Sigmoid colon (tissue), 6 donors: ENCODE measurements at regions not wholly inside any gene's neighbourhood (a gene's known extent, or its start where the extent isn't known, plus 50 kb on each side); places are given as distances from the start of the nearest gene placed in this dataset.

Experiments used
- DNase-seq: peaks from one replicate; pipeline ENCODE4 v3.0.0-alpha.2; 2019
- H3K27ac ChIP-seq, 4 donors: fragments of 200-600 bp; sonication (generic); one replicate each; pipeline ENCODE4 v1.5.1; 2016 to 2019; ENCODE audit warnings: mild to moderate bottlenecking in 1 of 4
- H3K27me3 ChIP-seq, 3 donors: fragments of 200-600 bp; sonication (generic); one replicate each; pipeline ENCODE4 v1.5.1; 2019; ENCODE audit warnings: mild to moderate bottlenecking in 1 of 3
- H3K36me3 ChIP-seq, 4 donors: fragments of 200-600 bp; sonication (generic); one replicate each; pipeline ENCODE4 v1.5.1; 2016 to 2019
- H3K4me1 ChIP-seq, 4 donors: fragments of 200-600 bp; sonication (generic); one replicate each; pipeline ENCODE4 v1.5.1; 2017 to 2019
- H3K4me3 ChIP-seq, 4 donors: fragments of 200-600 bp; sonication (generic); one replicate each; pipeline ENCODE4 v1.5.1; 2017 to 2019; ENCODE audit warnings: mild to moderate bottlenecking in 2 of 4, moderate library complexity in 1 of 4
- H3K9me3 ChIP-seq, 4 donors: fragments of 200-600 bp in 3 of 4; sonication (generic) in 3 of 4; one replicate each; pipeline versions ENCODE4 v1.5.1 to v1.6.1; 2013 to 2019
- CTCF ChIP-seq, 4 experiments: fragments of 450-650 bp in 3 of 4; fragments of 200-600 bp in 1 of 4; IDR thresholded peaks; one replicate each; pipeline ENCODE4 v1.5.1; 2016 to 2019; ENCODE audit warnings: antibody characterized with exemption in 4 of 4, mild to moderate bottlenecking in 3 of 4, moderate library complexity in 2 of 4
- EP300 ChIP-seq, 4 donors: sonication (generic); formaldehyde crosslinking; IDR thresholded peaks; one replicate each; pipeline ENCODE4 v1.6.1; 2017; ENCODE audit warnings: antibody characterized with exemption in 4 of 4
- POLR2A ChIP-seq, 2 donors: fragments of 450-650 bp; IDR thresholded peaks; one replicate each; pipeline ENCODE4 v1.6.1; 2016; ENCODE audit warnings: antibody characterized with exemption in 2 of 2, mild to moderate bottlenecking in 2 of 2, moderate library complexity in 2 of 2
- POLR2AphosphoS5 ChIP-seq, 4 donors: sonication (generic); formaldehyde crosslinking; IDR thresholded peaks; one replicate each; pipeline ENCODE4 v1.6.1; 2017; ENCODE audit warnings: antibody characterized with exemption in 4 of 4
- WGBS, 2 donors: extraction: QIAGEN DNeasy Blood & Tissue Kit; methylation state at CpG; one replicate each; pipeline ENCODE4 v1.1.7; 2013; 5-methylcytosine and 5-hydroxymethylcytosine counted together
- intact Hi-C: fragments of 100-400 bp; cut with DNase I; formaldehyde crosslinking; loops from one replicate; pipeline ENCODE4 v1.15.1; 2023
- donor health status: healthy with polysubstance abuse.
- donor health status: healthy.

GRCh38 chr4:10951306-10951705, 266.7 kb upstream of the CLNK start:
- Histone ChIP-seq H3K9me3 (no peaks in the 10 kb centered on the region), H3K4me1 (peaks cover 0 to 7% (median 0%) of the 10 kb centered on the region in 4 donors), H3K27ac (no peak overlapping the region), H3K36me3 (no peaks in the 10 kb centered on the region), H3K27me3 (no peaks in the 10 kb centered on the region), H3K4me3 (no peak overlapping the region)
- no peak for DNase-seq
- WGBS, 2 donors, result 71 to 85% methylated on average over 2 of the region's 2 CpGs
- TF ChIP-seq POLR2A (IDR thresholded peaks at IDR 0.05) (no peak), EP300 (IDR thresholded peaks at IDR 0.05) (no peak), CTCF (IDR thresholded peaks at IDR 0.05) (no peak), POLR2AphosphoS5 (IDR thresholded peaks at IDR 0.05) (no peak)
- intact Hi-C loops, result no loop called here

- no peak overlapping the region for H3K4me3 ChIP-seq
- TF ChIP-seq CTCF (IDR thresholded peaks at IDR 0.05) (no peak), POLR2A (IDR thresholded peaks at IDR 0.05) (no peak), POLR2AphosphoS5 (IDR thresholded peaks at IDR 0.05) (no peak), EP300 (IDR thresholded peaks at IDR 0.05) (no peak)
- no peak for DNase-seq
- no peaks in the 10 kb centered on the region for H3K36me3 ChIP-seq
- H3K27me3 ChIP-seq, result no peaks in the 10 kb centered on the region
- WGBS, 2 donors, result 85 to 94% methylated on average over 6 of the region's 6 CpGs
- no peak overlapping the region for H3K27ac ChIP-seq
- H3K9me3 ChIP-seq, result no peaks in the 10 kb centered on the region
- H3K4me1 ChIP-seq, result peaks cover 0 to 7% (median 0%) of the 10 kb centered on the region in 4 donors
- intact Hi-C loops, result no loop called here
Measured at GRCh38 chr4:10949039-10949733, 264.6 kb upstream of the CLNK start.

GRCh38 chr4:10947898-10948297, 263.3 kb upstream of the CLNK start:
- intact Hi-C loops, result no loop called here
- Histone ChIP-seq H3K36me3 (no peaks in the 10 kb centered on the region), H3K27me3 (no peaks in the 10 kb centered on the region), H3K27ac (no peak overlapping the region), H3K9me3 (no peaks in the 10 kb centered on the region), H3K4me1 (no peaks in the 10 kb centered on the region), H3K4me3 (no peak overlapping the region)
- WGBS, 2 donors, result 69 to 95% methylated on average over 4 of the region's 4 CpGs
- no peak for DNase-seq
- no peak for TF ChIP-seq CTCF (IDR thresholded peaks at IDR 0.05)
- TF ChIP-seq POLR2A (IDR thresholded peaks at IDR 0.05), result no peak
- TF ChIP-seq POLR2AphosphoS5 (IDR thresholded peaks at IDR 0.05), result no peak
- no peak for TF ChIP-seq EP300 (IDR thresholded peaks at IDR 0.05)

GRCh38 chr4:10944321-10944720, 259.8 kb upstream of the CLNK start:
- TF ChIP-seq POLR2A (IDR thresholded peaks at IDR 0.05) (no peak), EP300 (IDR thresholded peaks at IDR 0.05) (no peak), CTCF (IDR thresholded peaks at IDR 0.05) (no peak), POLR2AphosphoS5 (IDR thresholded peaks at IDR 0.05) (no peak)
- H3K9me3 ChIP-seq, result peaks cover 0 to 4% (median 0%) of the 10 kb centered on the region in 4 donors

GRCh38 chr4:10942156-10942555, 257.6 kb upstream of the CLNK start:
- WGBS, 2 donors, result 90 to 95% methylated on average over 1 of the region's 1 CpG

More at GRCh38 chr4:10944321-10944720, 259.8 kb upstream of the CLNK start:
- H3K4me3 ChIP-seq, result no peak overlapping the region
- H3K27ac ChIP-seq, result no peak overlapping the region
- 11 to 60% methylated on average over 1 of the region's 1 CpG for WGBS, 2 donors
- H3K4me1 ChIP-seq, result no peaks in the 10 kb centered on the region
- intact Hi-C loops, result no loop called here
- H3K27me3 ChIP-seq, result no peaks in the 10 kb centered on the region
- no peaks in the 10 kb centered on the region for H3K36me3 ChIP-seq
- DNase-seq, result no peak

More at GRCh38 chr4:10942156-10942555, 257.6 kb upstream of the CLNK start:
- no peak overlapping the region for H3K4me3 ChIP-seq
- H3K27me3 ChIP-seq, result no peaks in the 10 kb centered on the region
- H3K9me3 ChIP-seq, result peaks cover 0 to 4% (median 0%) of the 10 kb centered on the region in 4 donors
- TF ChIP-seq EP300 (IDR thresholded peaks at IDR 0.05), result no peak
- TF ChIP-seq POLR2A (IDR thresholded peaks at IDR 0.05), result no peak
- no peak for TF ChIP-seq POLR2AphosphoS5 (IDR thresholded peaks at IDR 0.05)
- no peak for TF ChIP-seq CTCF (IDR thresholded peaks at IDR 0.05)
- H3K4me1 ChIP-seq, result no peaks in the 10 kb centered on the region
- H3K27ac ChIP-seq, result no peak overlapping the region
- H3K36me3 ChIP-seq, result no peaks in the 10 kb centered on the region
- no peak for DNase-seq
- intact Hi-C loops, result no loop called here
